RCC 7860 (cell line): ENCODE measurements at regions not wholly inside any gene's neighbourhood (a gene's known extent, or its start where the extent isn't known, plus 50 kb on each side); places are given as distances from the start of the nearest gene placed in this dataset.

Experiments used
- DNase-seq: peaks from one replicate; pipeline ENCODE4 v3.0.0-alpha.2; 2015; ENCODE audit warnings: low spot score
- FAIRE-seq: peaks from 2 replicates; lab custom pipeline; 2012; peaks lifted over from hg19 to GRCh38; lab: Jason Lieb, UNC

DNA sequence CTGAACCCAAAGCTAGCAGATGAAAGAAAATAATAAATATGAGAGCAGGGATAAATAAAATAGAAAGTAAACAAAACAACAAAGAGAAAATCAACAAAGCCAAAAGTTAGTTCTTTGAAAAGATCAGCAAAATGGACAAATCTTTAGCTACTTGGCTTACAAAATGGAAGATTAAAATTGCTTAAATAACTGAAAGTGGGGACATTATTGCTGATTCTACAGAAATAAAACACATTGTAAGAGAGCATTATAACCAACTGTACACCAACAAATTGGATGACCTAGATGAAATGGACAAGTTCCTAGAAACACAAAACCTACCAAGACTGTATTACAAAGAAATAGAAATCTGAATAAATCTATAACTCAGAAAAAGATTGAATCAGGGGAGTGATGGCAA lies 238.3 kb upstream of the C1orf87 start:
- FAIRE-seq, result no peak
- DNase-seq, result no peak

DNA sequence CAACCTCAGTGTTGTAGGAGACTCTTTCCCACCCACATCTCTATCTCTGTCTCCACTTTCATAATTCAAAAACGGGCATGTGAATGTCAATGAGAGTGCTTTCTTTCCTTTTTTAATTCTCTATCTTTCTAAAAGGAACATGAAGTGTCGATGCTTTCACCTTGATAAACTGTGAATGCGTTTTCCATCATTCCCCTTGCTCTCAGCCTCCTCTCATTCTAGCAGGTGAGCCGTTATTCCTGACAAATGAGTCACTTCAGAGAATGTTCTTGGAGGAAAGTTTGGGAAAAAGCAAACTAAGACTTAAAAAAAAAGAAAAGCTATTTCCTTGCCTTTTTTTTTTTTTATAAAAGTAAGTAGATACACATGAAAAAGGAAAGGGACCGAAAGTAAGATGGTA lies 226.0 kb upstream of the C1orf87 start:
- no peak for DNase-seq
- FAIRE-seq, result no peak

DNA sequence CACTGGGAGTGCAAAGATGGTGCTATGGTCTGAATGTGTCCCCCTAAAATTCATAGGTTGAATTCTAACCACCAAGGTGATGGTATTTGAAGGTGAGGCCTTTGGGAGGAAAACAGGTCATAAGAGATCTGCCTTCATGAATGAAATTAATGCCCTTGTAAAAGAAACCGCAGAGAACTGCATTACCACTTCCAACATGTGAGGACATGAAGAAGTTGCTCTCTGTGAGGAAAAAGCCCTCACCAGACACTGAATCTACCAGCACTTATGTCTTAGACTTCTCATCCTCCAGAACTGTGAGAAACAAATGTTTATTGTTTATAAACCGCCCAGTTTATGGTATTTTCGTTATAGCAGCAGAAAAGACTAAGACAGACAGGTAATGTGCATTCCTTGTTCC lies 224.7 kb upstream of the C1orf87 start:
- no peak for DNase-seq
- no peak for FAIRE-seq

- DNase-seq (no peak), FAIRE-seq (no peak)
Observed at GRCh38 chr1:60296794-60297193, 223.2 kb upstream of the C1orf87 start.

DNA sequence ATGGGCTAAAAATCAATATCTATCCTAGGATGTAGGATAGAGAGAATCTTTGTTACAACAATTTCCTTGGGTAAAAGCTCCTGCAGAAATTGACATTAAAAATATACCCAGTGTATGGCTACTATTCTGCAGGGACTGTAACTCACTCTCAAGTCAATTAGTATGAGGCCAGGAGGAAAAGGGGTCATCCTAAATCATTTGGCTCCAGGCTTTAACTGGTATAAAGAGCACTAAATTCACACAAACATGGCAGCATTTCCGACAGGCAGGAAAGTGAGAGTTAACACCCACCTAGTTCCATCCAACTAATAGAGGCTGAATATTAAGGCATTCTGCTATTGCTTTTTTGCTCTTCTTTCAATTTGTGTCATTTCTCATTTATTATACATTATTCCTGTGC lies 218.6 kb upstream of the C1orf87 start:
- DNase-seq (no peak), FAIRE-seq (no peak)

DNA sequence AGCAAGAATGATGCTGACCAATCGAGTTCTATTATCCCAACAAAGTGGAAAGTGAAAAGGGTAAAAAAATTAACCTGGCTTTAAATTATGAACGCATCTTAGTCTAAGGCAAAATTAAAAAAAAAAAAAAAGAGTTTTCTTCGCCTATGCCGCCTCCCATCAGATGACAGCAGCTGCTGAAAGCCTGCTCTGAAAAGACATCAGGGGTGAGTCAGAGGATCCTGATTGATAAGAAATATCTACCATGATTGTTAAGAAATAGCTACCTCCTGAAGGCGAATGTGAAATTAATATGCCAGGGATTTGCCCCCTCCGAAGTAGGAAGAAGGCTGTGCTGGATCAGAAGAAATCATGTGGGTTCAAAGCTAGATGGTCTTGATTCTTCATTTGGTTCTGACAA lies 216.8 kb upstream of the C1orf87 start:
- FAIRE-seq, result no peak
- no peak for DNase-seq

GRCh38 chr1:60287536-60287935 lies 214.0 kb upstream of the C1orf87 start:
- FAIRE-seq, result no peak
- no peak for DNase-seq

GRCh38 chr1:60283690-60284089 lies 210.1 kb upstream of the C1orf87 start:
- DNase-seq (no peak), FAIRE-seq (no peak)

- peak; percentile 35 for DNase-seq
Observed at GRCh38 chr1:60281360-60281932, 207.9 kb upstream of the C1orf87 start.

DNA sequence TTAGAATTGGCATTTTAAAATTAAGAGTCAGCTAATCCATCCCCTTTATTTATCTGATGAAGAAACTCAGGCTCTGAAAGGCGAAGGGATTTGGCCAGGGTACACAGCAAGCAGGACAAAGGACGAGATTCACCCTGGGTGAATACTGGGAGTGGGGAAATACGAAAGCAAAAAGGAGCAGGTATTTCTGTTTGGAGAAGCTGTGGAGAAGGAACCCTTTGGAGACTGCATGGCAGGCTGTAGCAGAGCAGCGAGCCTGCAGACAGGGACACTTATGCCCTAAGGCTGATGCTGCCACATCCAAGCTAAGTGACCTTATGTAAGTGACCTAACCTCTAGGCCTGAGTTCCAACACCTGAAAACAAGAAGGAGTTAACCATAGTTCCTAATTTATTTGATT lies 207.2 kb upstream of the C1orf87 start:
- DNase-seq, result no peak
- FAIRE-seq, result no peak

More at GRCh38 chr1:60281360-60281932, 207.9 kb upstream of the C1orf87 start:
- no peak for FAIRE-seq

- no peak for DNase-seq
Observed at GRCh38 chr1:60280256-60280655, 206.7 kb upstream of the C1orf87 start.

DNA sequence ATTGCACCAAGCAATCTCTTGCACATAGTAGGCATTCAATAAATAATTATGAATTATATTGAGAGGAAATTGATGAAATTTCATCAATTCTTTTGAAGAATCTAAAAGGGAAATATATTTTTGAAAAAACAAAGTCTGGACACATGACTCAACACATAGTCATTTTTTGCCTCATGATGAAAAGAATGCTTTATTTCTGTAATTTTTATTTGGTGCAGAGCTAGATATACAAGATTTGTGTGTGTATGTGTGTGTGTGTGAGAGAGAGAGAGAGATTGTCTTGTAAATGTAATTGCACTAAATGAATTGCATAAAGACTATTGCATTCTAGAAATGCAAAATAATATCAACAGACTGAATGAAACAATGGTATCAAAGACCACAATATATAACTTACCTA lies 206.2 kb upstream of the C1orf87 start:
- FAIRE-seq (no peak), DNase-seq (no peak)

More at GRCh38 chr1:60280256-60280655, 206.7 kb upstream of the C1orf87 start:
- no peak for FAIRE-seq

GRCh38 chr1:60277269-60277668 lies 203.7 kb upstream of the C1orf87 start:
- no peak for DNase-seq

GRCh38 chr1:60274422-60275290 lies 201.1 kb upstream of the C1orf87 start:
- DNase-seq (no peak), FAIRE-seq (no peak)

More at GRCh38 chr1:60277269-60277668, 203.7 kb upstream of the C1orf87 start:
- no peak for FAIRE-seq

DNA sequence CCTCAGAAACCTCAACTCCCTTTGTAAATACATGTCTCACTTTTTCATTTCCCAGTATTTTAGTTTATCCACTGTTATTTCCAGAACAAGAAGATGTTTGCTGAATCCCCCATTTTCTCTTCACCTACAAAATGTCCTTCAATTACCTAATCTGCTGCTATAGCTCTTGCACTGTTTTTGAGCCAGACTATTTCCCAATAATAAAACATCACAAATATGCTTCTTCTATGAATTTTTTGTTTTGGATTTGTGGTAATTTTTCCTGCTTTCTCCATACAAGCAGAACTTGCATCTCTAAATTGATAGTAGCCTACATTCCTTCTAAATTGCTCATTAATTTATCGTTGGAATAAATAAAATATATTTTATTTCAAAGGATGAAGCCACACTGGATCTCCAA lies 199.6 kb upstream of the C1orf87 start:
- DNase-seq (no peak), FAIRE-seq (no peak)

DNA sequence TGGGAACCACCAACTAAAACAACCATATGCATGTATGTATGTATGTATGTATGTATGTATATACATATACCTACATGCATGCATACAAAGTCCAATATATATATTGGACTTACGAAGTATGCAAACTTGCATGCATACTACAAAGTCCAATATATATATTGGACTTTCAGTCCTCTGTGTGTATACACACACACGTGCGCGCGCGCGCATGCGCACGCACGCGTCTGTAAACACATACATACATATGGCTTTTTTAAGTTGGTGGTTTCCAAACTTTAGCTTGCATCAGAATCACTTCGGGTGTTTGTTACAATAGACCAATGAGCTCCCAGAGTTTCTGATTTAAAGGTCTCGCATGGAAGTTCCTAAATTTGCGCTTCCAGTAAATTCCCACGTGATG lies 197.5 kb upstream of the C1orf87 start:
- FAIRE-seq (no peak), DNase-seq (no peak)

- FAIRE-seq (no peak), DNase-seq (no peak)
Observed at GRCh38 chr1:60268451-60268850, 194.9 kb upstream of the C1orf87 start.

GRCh38 chr1:60265560-60266535 lies 192.3 kb upstream of the C1orf87 start:
- FAIRE-seq (no peak), DNase-seq (no peak)

GRCh38 chr1:60262701-60263100 lies 189.1 kb upstream of the C1orf87 start:
- DNase-seq (no peak), FAIRE-seq (no peak)

- DNase-seq, result no peak
- no peak for FAIRE-seq
Observed at GRCh38 chr1:60257531-60257930, 184.0 kb upstream of the C1orf87 start.

DNA sequence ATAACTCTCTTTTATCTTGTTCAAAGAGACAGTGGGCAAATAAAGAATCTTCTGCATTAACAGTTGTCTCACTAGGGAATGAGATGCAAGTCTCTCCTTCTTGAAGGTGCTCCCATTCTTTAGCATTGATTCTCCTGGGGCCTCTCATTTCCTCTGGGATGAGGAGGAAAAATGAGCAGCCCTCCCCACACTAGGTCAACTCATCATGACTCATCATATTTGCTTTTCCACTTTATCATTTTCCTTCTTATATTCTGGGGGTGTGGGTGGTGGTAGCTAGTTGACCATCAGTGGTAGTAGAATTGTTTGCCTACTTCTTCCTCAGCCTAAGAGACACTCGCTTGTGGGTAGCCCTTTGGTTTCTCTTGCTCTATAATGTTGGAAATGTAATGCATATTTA lies 182.0 kb upstream of the C1orf87 start:
- DNase-seq, result peak; percentile 6
- FAIRE-seq, result no peak
